Upper lobe of right lung (tissue), 1 donor: ENCODE measurements at regions not wholly inside any gene's neighbourhood (a gene's known extent, or its start where the extent isn't known, plus 50 kb on each side); places are given as distances from the start of the nearest gene placed in this dataset.
A peak's percentile ranks its signal among the peaks of the same experiment; 100 is the strongest.

Source experiments
- ATAC-seq: fragments of 200-7000 bp; cut with Tn5 transposase; one replicate; pipeline ENCODE4 v1.9.1; 2020; ENCODE audit warnings: mild to moderate bottlenecking, moderate library complexity
- DNase-seq: peaks from one replicate; pipeline ENCODE4 v3.0.0-alpha.2; 2020
- H3K27ac ChIP-seq: fragments of 200-600 bp; one replicate; pipeline ENCODE4 v1.8.0; 2022
- H3K27me3 ChIP-seq: fragments of 200-600 bp; one replicate; pipeline ENCODE4 v1.8.0; 2022; ENCODE audit warnings: mild to moderate bottlenecking
- H3K36me3 ChIP-seq: fragments of 200-600 bp; one replicate; pipeline ENCODE4 v1.8.0; 2022
- H3K4me1 ChIP-seq: fragments of 200-600 bp; one replicate; pipeline ENCODE4 v1.8.0; 2022
- H3K4me3 ChIP-seq: fragments of 200-600 bp; one replicate; pipeline ENCODE4 v1.8.0; 2022; ENCODE audit warnings: mild to moderate bottlenecking
- H3K9me3 ChIP-seq: fragments of 200-600 bp; one replicate; pipeline ENCODE4 v1.8.0; 2022
- intact Hi-C: fragments of 100-400 bp; cut with DNase I; formaldehyde crosslinking; loops from one replicate; pipeline ENCODE4 v1.11.0; 2022
- TF ChIP-seq, protein P1 (sequence below): fragments of 200-600 bp; IDR thresholded peaks from one replicate; pipeline ENCODE4 v1.8.0; 2022; ENCODE audit warnings: antibody characterized with exemption
- donor health status: DM: no; HTN: yes; CAD: no; lungs with severe emphysema.

DNA sequence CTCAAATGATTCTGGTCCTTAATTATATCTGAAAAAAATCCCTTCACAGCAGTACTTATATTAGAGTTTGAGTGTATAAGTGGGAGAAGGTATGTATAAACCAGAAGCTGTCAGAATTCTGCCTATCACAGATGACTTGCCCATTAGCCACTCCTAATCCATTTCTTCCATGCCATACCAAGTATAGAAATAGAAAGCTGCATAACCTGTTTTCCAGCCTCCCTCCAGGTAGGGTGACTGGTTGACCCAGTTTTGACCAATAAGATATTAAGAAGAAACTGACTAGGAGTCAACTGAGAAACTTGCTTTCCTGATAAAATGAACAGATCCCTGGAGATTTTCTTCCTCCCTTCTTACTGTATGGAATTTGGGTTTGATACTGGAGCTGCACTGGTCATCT lies 112.2 kb upstream of the GRIK2 start:
- Histone ChIP-seq H3K4me1 (no peaks in the 10 kb centered on the region), H3K27me3 (no peaks in the 10 kb centered on the region), H3K36me3 (no peaks in the 10 kb centered on the region), H3K27ac (no peak overlapping the region), H3K4me3 (no peak overlapping the region), H3K9me3 (no peaks in the 10 kb centered on the region)
- TF ChIP-seq, protein P1, sequence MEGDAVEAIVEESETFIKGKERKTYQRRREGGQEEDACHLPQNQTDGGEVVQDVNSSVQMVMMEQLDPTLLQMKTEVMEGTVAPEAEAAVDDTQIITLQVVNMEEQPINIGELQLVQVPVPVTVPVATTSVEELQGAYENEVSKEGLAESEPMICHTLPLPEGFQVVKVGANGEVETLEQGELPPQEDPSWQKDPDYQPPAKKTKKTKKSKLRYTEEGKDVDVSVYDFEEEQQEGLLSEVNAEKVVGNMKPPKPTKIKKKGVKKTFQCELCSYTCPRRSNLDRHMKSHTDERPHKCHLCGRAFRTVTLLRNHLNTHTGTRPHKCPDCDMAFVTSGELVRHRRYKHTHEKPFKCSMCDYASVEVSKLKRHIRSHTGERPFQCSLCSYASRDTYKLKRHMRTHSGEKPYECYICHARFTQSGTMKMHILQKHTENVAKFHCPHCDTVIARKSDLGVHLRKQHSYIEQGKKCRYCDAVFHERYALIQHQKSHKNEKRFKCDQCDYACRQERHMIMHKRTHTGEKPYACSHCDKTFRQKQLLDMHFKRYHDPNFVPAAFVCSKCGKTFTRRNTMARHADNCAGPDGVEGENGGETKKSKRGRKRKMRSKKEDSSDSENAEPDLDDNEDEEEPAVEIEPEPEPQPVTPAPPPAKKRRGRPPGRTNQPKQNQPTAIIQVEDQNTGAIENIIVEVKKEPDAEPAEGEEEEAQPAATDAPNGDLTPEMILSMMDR = no peak
- DNase-seq = no peak
- peak; percentile 28 for ATAC-seq
- intact Hi-C loops = no loop called here

DNA sequence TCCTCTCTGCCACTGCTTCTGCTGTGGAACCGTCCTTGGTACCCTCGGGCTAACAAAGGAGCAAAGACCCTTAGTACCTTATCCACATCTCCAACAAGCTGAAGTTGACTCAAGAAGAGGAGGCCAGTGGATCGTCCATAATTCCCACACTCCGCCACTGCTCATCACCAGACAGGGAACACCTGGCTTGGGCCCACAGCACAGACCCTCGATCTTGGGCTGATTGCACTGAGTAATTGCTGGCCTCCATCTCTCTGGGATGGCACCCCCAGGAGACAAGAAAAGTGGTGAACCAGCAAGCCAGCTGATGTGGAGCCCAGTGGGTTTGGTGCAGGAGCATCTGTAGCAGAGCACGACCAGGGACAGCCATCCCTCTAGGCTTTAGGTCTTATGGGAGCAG lies 109.4 kb upstream of the GRIK2 start:
- peak; percentile 32 for DNase-seq
- Histone ChIP-seq H3K27me3 (no peaks in the 10 kb centered on the region), H3K36me3 (no peaks in the 10 kb centered on the region), H3K9me3 (no peaks in the 10 kb centered on the region), H3K4me3 (no peak overlapping the region), H3K27ac (no peak overlapping the region), H3K4me1 (no peaks in the 10 kb centered on the region)
- ATAC-seq = no peak
- intact Hi-C loops = no loop called here
- TF ChIP-seq, protein P1 = no peak

DNA sequence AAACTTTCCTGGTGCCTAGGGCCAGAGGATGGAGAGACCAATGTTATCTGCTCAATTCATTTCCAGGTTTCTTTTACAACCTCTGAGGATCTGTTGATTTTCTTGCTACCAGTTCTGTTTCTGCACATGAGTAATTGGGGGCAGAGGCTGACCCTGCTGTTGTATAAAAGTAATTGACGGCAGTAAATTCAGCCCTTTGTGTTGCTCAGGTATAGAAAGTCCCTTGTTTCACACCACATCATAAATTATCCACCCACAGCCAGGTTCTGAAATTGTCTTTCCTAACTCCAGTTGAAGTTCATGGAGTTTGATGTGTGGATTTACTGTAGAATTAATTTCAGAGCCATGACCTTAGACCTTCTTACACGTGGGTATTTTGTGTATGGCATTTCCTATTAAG lies 107.4 kb upstream of the GRIK2 start:
- TF ChIP-seq, protein P1 = no peak
- H3K36me3 ChIP-seq = no peaks in the 10 kb centered on the region
- no peaks in the 10 kb centered on the region for H3K4me1 ChIP-seq
- no peaks in the 10 kb centered on the region for H3K27me3 ChIP-seq
- ATAC-seq = no peak
- H3K4me3 ChIP-seq = no peak overlapping the region
- DNase-seq = no peak
- intact Hi-C loops = no loop called here
- no peaks in the 10 kb centered on the region for H3K9me3 ChIP-seq
- no peak overlapping the region for H3K27ac ChIP-seq

DNA sequence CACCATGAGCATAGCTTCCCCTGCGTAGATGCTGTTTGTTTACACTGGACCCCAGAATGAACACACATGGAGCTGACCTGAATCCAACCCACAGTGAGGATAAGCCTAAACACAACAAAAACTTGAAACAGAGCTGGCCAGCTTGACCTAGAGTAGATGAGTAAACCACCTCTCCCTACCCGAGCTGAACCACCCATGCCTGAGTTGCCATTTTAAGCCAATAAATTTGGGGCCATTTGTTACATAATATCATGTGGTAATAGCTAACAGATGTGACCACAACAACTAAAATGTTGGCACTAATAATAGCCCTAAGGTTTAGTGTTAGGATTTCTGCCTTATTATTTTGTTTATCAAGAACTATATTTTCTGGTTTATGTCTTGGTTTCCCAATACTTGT lies 103.2 kb upstream of the GRIK2 start:
- H3K27me3 ChIP-seq = no peaks in the 10 kb centered on the region
- TF ChIP-seq, protein P1 = no peak
- H3K9me3 ChIP-seq = no peaks in the 10 kb centered on the region
- ATAC-seq (no peak), DNase-seq (no peak)
- no peak overlapping the region for H3K27ac ChIP-seq
- no peak overlapping the region for H3K4me3 ChIP-seq
- H3K36me3 ChIP-seq = no peaks in the 10 kb centered on the region
- intact Hi-C loops = no loop called here
- H3K4me1 ChIP-seq = no peaks in the 10 kb centered on the region

DNA sequence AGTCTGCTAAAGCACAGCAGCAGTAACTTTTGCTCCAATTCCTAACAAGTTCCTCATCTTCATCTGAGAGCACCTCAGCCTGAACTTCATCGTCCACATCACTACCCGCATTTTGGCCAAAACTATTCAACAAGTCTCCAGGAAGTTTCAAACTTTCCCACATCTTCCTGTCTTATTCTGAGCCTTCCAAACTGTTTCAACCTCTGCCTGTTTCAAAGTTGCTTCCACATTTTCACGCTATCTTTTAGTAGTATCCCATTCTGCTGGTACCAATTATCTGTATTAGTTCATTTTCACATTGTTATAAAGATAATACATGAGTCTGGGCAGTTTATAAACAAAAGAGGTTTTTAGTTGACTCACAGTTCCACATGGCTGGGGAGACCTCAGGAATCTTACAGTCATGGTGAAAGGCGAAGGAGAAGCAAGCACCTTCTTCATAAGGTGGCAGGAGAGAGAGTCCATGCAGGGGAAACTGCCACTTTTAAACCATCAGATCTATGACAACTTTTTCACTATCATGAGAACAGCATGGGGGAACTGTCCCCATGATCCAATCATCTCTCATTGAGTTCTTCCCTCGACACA lies 99.4 kb upstream of the GRIK2 start:
- Histone ChIP-seq H3K9me3 (no peaks in the 10 kb centered on the region), H3K4me3 (no peak overlapping the region), H3K36me3 (no peaks in the 10 kb centered on the region), H3K27me3 (no peaks in the 10 kb centered on the region), H3K4me1 (no peaks in the 10 kb centered on the region), H3K27ac (no peak overlapping the region)
- ATAC-seq (no peak), DNase-seq (no peak)
- intact Hi-C loops = no loop called here
- TF ChIP-seq, protein P1 = no peak

DNA sequence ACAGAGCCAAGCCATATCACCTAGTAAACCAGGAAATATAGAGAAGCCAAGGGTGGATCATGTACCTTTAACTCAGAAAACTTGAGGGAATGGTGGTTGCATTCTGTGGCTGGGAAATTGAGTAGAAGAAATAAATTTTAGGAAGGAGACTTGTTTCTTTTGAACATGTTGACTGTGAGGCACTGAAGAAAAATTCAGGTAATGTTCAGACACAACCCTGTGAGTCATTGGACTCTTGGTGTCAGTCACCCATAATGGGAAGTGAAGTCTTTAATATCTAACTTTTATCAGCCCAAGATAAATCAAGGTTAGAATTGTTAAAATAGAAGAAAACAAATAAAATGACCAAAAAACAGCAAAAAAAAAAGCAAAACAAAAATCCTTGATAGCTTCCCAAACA lies 98.8 kb upstream of the GRIK2 start:
- intact Hi-C loops = no loop called here
- Histone ChIP-seq H3K27me3 (no peaks in the 10 kb centered on the region), H3K9me3 (no peaks in the 10 kb centered on the region), H3K4me1 (no peaks in the 10 kb centered on the region), H3K36me3 (no peaks in the 10 kb centered on the region), H3K4me3 (no peak overlapping the region), H3K27ac (no peak overlapping the region)
- DNase-seq = no peak
- ATAC-seq = no peak
- TF ChIP-seq, protein P1 = no peak
